ENCODE measurements at regions not wholly inside any gene's neighbourhood (a gene's known extent, or its start where the extent isn't known, plus 50 kb on each side); places are given as distances from the start of the nearest gene placed in this dataset.

- DNase-seq (ENCODE audit: low read depth, low spot score) (no peak), ATAC-seq (no peak)
- H3K9me3 ChIP-seq (ENCODE audit: control insufficient read depth, insufficient read depth, low read depth, low read length) = no peaks in the 10 kb centered on the region
- CTCF ChIA-PET = no interaction called here
- no peaks in the 10 kb centered on the region for H3K36me3 ChIP-seq (ENCODE audit: control insufficient read depth, insufficient read depth, low read length)
- TF ChIP-seq TCF7L2 (IDR thresholded peaks at IDR 0.05; ENCODE audit: low read depth, low read length) = no peak
- POLR2A ChIA-PET = no interaction called here
- in situ Hi-C loops (cut with HindIII; ENCODE audit: low pct_unique_long_range_greater_than_20kb, low sequenced_read_pairs) = no loop called here
- intact Hi-C loops (cut with micrococcal nuclease; ENCODE audit: unreplicated experiment) = no loop called here
- BruUV-seq (replicated peaks) = no TSS peak
- H3K4me3 ChIP-seq (ENCODE audit: low read depth in 2 of 2, low read length in 2 of 2) = no peak overlapping the region
- H3K27me3 ChIP-seq (ENCODE audit: control insufficient read depth, insufficient read depth, low read length) = no peaks in the 10 kb centered on the region
- no peaks in the 10 kb centered on the region for H3K4me1 ChIP-seq (ENCODE audit: control insufficient read depth, insufficient read depth, low read length)
- no peak overlapping the region for H3K27ac ChIP-seq (ENCODE audit: low read length)
These were observed 180.5 kb downstream of the GOLGA6L6 start for GRCh38 chr15:20361091-20361490.

GRCh38 chr15:20358779-20359414 lies 182.7 kb downstream of the GOLGA6L6 start:
- POLR2A ChIA-PET = no interaction called here
- TF ChIP-seq REST (IDR thresholded peaks at IDR 0.05; ENCODE audit: insufficient read depth in 1 of 2, low read depth in 2 of 2, low read length in 1 of 2) = no peak
- no TSS peak for BruUV-seq (replicated peaks)
- CTCF ChIA-PET = interaction anchor here (0.9 to 1.1 kb wide), 2 partner anchors 1864 to 1866 kb away, joined by 4 to 5 read pairs; no protein-coding TSS in a partner anchor
- Histone ChIP-seq H3K27ac (ENCODE audit: low read length) (no peak overlapping the region), H3K4me3 (ENCODE audit: low read depth in 2 of 2, low read length in 2 of 2) (no peak overlapping the region), H3K36me3 (ENCODE audit: control insufficient read depth, insufficient read depth, low read length) (no peaks in the 10 kb centered on the region), H3K9me3 (ENCODE audit: control insufficient read depth, insufficient read depth, low read depth, low read length) (no peaks in the 10 kb centered on the region), H3K27me3 (ENCODE audit: control insufficient read depth, insufficient read depth, low read length) (no peaks in the 10 kb centered on the region), H3K4me1 (ENCODE audit: control insufficient read depth, insufficient read depth, low read length) (no peaks in the 10 kb centered on the region)
- no peak for DNase-seq (ENCODE audit: low read depth, low spot score)
- intact Hi-C loops (cut with micrococcal nuclease; ENCODE audit: unreplicated experiment) = no loop called here
- in situ Hi-C loops (cut with HindIII; ENCODE audit: low pct_unique_long_range_greater_than_20kb, low sequenced_read_pairs) = no loop called here
- no peak for ATAC-seq

GRCh38 chr15:20358066-20358778 lies 183.4 kb downstream of the GOLGA6L6 start:
- H3K4me3 ChIP-seq (ENCODE audit: low read depth in 2 of 2, low read length in 2 of 2) = no peak overlapping the region
- intact Hi-C loops (cut with micrococcal nuclease; ENCODE audit: unreplicated experiment) (no loop called here), in situ Hi-C loops (cut with HindIII; ENCODE audit: low pct_unique_long_range_greater_than_20kb, low sequenced_read_pairs) (no loop called here)
- no peaks in the 10 kb centered on the region for H3K36me3 ChIP-seq (ENCODE audit: control insufficient read depth, insufficient read depth, low read length)
- ChIA-PET CTCF (interaction anchor here (0.9 to 1.1 kb wide), 2 partner anchors 1864 to 1866 kb away, joined by 4 to 5 read pairs; no protein-coding TSS in a partner anchor), POLR2A (no interaction called here)
- H3K4me1 ChIP-seq (ENCODE audit: control insufficient read depth, insufficient read depth, low read length) = no peaks in the 10 kb centered on the region
- no peak for TF ChIP-seq REST (IDR thresholded peaks at IDR 0.05; ENCODE audit: insufficient read depth in 1 of 2, low read depth in 2 of 2, low read length in 1 of 2)
- no peak for TF ChIP-seq CTCF (IDR thresholded peaks at IDR 0.05)
- no peak for TF ChIP-seq POLR2AphosphoS5 (IDR thresholded peaks at IDR 0.05; ENCODE audit: low read depth, low read length)
- no peak for TF ChIP-seq SIN3A (IDR thresholded peaks at IDR 0.05; ENCODE audit: borderline replicate concordance, insufficient read depth, low read depth, low read length)
- no peak for TF ChIP-seq TCF7L2 (IDR thresholded peaks at IDR 0.05; ENCODE audit: low read depth, low read length)
- H3K9me3 ChIP-seq (ENCODE audit: control insufficient read depth, insufficient read depth, low read depth, low read length) = no peaks in the 10 kb centered on the region
- DNase-seq (ENCODE audit: low read depth, low spot score) (no peak), ATAC-seq (peak; percentile 31)
- BruUV-seq (replicated peaks) = no TSS peak
- no peak overlapping the region for H3K27ac ChIP-seq (ENCODE audit: low read length)
- H3K27me3 ChIP-seq (ENCODE audit: control insufficient read depth, insufficient read depth, low read length) = no peaks in the 10 kb centered on the region

Measured in Panc1 (cell line).